CD4-positive, CD25-positive, alpha-beta regulatory T cell (primary cell): ENCODE measurements at regions not wholly inside any gene's neighbourhood (a gene's known extent, or its start where the extent isn't known, plus 50 kb on each side); places are given as distances from the start of the nearest gene placed in this dataset.

ENCODE experiments used
- ATAC-seq, 2 donors: fragments of 150-1000 bp; cut with Tn5 transposase; one replicate each; pipeline ENCODE4 v1.10.0; 2021; ENCODE audit warnings: low read depth in 2 of 2, moderate number of reproducible peaks in 2 of 2, moderate library complexity in 1 of 2
- DNase-seq, 3 donors: peaks; one replicate each; pipeline versions ENCODE4 v3.0.0 to v3.0.0-alpha.2; 2012 to 2022; ENCODE audit warnings: mixed read lengths in 1 of 3
- H3K27ac ChIP-seq: one replicate; pipeline ENCODE4 v1.7.0; 2013; ENCODE audit warnings: mild to moderate bottlenecking, low read length; ENCODE audit not compliant: insufficient read depth, poor library complexity, severe bottlenecking
- H3K27me3 ChIP-seq: one replicate; pipeline ENCODE4 v1.7.0; 2013; ENCODE audit warnings: low read length; ENCODE audit not compliant: control insufficient read depth, insufficient read depth
- H3K36me3 ChIP-seq: one replicate; pipeline ENCODE4 v1.7.0; 2013; ENCODE audit warnings: mild to moderate bottlenecking, low read length, moderate library complexity; ENCODE audit not compliant: control insufficient read depth, insufficient read depth
- H3K4me1 ChIP-seq: 2 replicates; pipeline ENCODE4 v1.7.0; 2013; ENCODE audit warnings: mild to moderate bottlenecking, low read length; ENCODE audit not compliant: insufficient read depth, control insufficient read depth, poor library complexity, severe bottlenecking
- H3K4me3 ChIP-seq: one replicate; pipeline ENCODE4 v1.7.0; 2013; ENCODE audit warnings: low read depth, mild to moderate bottlenecking, low read length, moderate library complexity
- H3K9me3 ChIP-seq, 2 experiments: 1 replicate in 1 of 2; 2 replicates in 1 of 2; pipeline ENCODE4 v1.7.0; 2013; ENCODE audit warnings: low read length in 2 of 2, mild to moderate bottlenecking in 1 of 2, moderate library complexity in 1 of 2; ENCODE audit not compliant: control insufficient read depth in 2 of 2
- H3K27ac Mint-ChIP-seq, 3 donors: one replicate each; pipeline ENCODE4 v1.8.0; 2020 to 2022; ENCODE audit warnings: mild to moderate bottlenecking in 3 of 3, mixed read lengths in 3 of 3, moderate library complexity in 2 of 3
- H3K27me3 Mint-ChIP-seq: one replicate; pipeline ENCODE4 v1.8.0; 2022; ENCODE audit warnings: mild to moderate bottlenecking, mixed read lengths
- H3K36me3 Mint-ChIP-seq: one replicate; pipeline ENCODE4 v1.8.0; 2020; ENCODE audit warnings: mixed read lengths
- H3K4me1 Mint-ChIP-seq, 4 donors: one replicate each; pipeline ENCODE4 v1.8.0; 2020 to 2022; ENCODE audit warnings: mixed read lengths in 4 of 4, mild to moderate bottlenecking in 1 of 4
- H3K4me3 Mint-ChIP-seq, 4 donors: one replicate each; pipeline ENCODE4 v1.8.0; 2020 to 2022; ENCODE audit warnings: mild to moderate bottlenecking in 4 of 4, mixed read lengths in 4 of 4, moderate library complexity in 3 of 4
- H3K9me3 Mint-ChIP-seq, 7 donors: one replicate each; pipeline ENCODE4 v1.8.0; 2020 to 2022; ENCODE audit warnings: mixed read lengths in 7 of 7, mild to moderate bottlenecking in 3 of 7, moderate library complexity in 2 of 7

DNA sequence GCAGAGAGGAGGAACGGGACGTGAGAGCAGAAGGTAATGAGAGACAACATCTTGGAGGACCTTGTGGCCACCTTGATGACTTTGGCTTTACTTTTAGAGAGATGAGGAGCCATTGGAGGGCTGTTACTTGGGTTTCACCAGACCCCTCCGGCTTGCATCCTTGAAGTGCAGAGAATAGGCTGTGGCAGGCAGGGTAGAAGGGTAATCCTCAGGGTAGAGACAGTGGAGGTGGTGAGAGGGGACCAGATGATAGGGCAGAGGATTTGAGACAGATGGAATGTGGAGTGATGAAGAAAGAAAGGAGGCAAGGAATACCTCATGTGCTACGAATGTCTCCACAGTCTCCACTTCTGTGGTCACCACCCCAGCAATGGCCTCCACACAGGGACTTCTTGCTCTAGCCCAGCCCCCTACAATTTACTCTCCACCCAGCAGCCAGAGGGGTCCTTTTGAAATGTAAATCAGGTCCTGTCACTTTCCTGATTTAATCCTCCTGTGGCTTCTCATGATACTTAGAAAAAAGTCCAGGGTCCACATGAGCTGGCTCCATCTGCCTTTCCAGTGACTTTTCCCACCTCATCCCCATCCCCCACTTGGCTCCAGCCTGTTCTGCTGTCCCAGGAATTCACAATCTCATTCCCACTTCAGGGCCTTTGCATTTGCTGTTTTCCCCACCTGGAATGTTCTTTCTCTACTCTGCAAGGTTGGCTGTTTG, 115.0 kb downstream of the PJA1 start:
- ATAC-seq (no peak), DNase-seq (no peak)
- Histone ChIP-seq H3K9me3 (no peaks in the 10 kb centered on the region), H3K4me1 (no peaks in the 10 kb centered on the region), H3K36me3 (no peaks in the 10 kb centered on the region), H3K27ac (no peak overlapping the region), H3K27me3 (no peaks in the 10 kb centered on the region), H3K4me3 (no peak overlapping the region)
- H3K27me3 Mint-ChIP-seq, result no peaks in the 10 kb centered on the region
- H3K4me1 Mint-ChIP-seq, result no peaks in the 10 kb centered on the region
- H3K9me3 Mint-ChIP-seq, result no peaks in the 10 kb centered on the region
- H3K27ac Mint-ChIP-seq, result no peak overlapping the region
- H3K36me3 Mint-ChIP-seq, result no peaks in the 10 kb centered on the region
- no peak overlapping the region for H3K4me3 Mint-ChIP-seq

DNA sequence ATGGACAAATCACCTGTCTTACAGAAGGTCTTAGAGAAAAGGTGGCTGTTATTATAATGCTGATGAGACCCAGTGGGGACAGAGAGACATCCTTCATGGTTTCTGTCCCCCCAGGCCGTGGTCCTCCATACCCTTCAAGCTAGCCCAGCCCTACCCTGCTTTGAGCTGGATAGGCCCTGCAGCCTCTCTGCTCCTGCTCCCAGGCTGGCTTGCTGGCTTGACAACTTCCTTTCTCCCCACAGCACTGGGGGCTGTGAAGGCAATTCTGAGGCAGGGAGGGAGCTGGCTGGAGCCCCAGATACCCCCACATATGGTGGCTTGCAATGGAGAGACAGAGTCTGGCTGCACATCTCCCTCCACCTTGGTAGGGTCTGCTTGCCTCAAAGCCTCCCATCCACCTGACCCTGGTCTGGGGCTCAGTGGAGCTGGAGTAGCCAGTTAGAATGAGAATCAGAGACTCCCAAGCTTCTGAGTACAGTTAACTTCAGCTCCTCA, 118.2 kb downstream of the PJA1 start:
- H3K4me1 Mint-ChIP-seq, result no peaks in the 10 kb centered on the region
- H3K27me3 Mint-ChIP-seq, result no peaks in the 10 kb centered on the region
- no peak overlapping the region for H3K4me3 ChIP-seq
- H3K4me1 ChIP-seq, result no peaks in the 10 kb centered on the region
- H3K36me3 ChIP-seq, result no peaks in the 10 kb centered on the region
- no peak overlapping the region for H3K27ac Mint-ChIP-seq
- no peaks in the 10 kb centered on the region for H3K27me3 ChIP-seq
- H3K9me3 ChIP-seq, result no peaks in the 10 kb centered on the region
- H3K27ac ChIP-seq, result no peak overlapping the region
- DNase-seq (no peak), ATAC-seq (no peak)
- no peak overlapping the region for H3K4me3 Mint-ChIP-seq
- H3K9me3 Mint-ChIP-seq, result peaks cover 0 to 4% (median 0%) of the 10 kb centered on the region in 7 donors
- no peaks in the 10 kb centered on the region for H3K36me3 Mint-ChIP-seq

DNA sequence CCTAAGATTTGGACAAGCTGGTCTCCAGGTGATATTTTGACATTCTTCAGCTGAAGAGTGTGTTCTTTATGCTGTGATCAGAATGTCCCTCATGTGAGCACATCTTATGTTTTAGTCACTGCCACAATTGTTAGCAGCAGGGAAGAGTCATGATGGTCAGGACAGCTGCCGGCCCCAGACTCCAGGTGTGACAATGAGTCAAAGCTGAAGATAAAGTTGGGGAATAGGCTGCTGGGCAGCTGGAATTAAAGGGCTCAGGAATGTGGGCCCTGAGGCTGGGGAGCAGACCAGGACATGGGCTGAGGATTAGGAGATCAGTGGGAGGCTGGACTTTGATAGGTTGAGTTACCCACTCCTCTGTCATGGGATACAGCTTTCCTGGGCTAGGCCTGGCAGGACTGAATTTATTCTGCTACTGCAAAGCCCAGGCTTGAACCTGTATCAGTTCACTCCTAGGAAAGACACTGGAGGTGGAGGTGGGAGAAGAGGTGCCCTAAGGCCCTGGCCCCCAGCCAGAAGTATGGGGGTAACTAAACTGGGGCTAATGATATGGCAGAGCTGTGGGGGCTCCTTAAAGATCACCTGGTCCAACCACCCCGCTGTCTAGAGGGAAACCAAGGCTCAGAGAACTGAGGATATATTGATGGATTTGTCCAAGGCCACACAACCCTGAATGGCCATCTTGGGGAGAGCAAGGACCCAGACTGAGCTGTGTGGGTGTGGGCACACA, 119.5 kb downstream of the PJA1 start:
- no peak overlapping the region for H3K27ac Mint-ChIP-seq
- no peak for ATAC-seq
- H3K4me3 Mint-ChIP-seq, result no peak overlapping the region

DNA sequence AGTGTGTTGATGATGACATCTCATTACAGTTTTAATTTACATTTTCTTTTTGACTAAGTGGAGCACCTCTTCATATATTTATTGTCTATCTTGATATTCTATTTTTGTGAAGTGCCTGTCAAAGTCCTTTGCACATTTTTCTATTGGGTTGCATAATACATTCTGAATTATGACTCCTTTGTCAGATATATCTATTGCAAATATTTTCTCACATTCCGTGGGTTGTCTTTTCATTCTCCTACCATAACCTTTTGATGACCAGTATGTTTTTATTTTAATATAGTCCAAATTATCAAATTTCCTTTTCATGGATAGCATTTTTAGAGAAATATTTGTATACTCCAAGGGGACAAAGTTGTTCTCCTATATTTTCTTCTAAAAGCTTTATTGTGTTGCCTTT, 126.4 kb downstream of the PJA1 start:
- Mint-ChIP-seq H3K4me3 (no peak overlapping the region), H3K4me1 (no peaks in the 10 kb centered on the region), H3K27ac (no peak overlapping the region), H3K27me3 (no peaks in the 10 kb centered on the region), H3K36me3 (no peaks in the 10 kb centered on the region), H3K9me3 (no peaks in the 10 kb centered on the region)
- ATAC-seq (no peak), DNase-seq (no peak)
- Histone ChIP-seq H3K27me3 (no peaks in the 10 kb centered on the region), H3K36me3 (no peaks in the 10 kb centered on the region), H3K9me3 (no peaks in the 10 kb centered on the region), H3K4me3 (no peak overlapping the region), H3K4me1 (no peaks in the 10 kb centered on the region), H3K27ac (no peak overlapping the region)

More for the DNA sequence above, 119.5 kb downstream of the PJA1 start:
- H3K4me1 ChIP-seq, result no peaks in the 10 kb centered on the region
- H3K4me1 Mint-ChIP-seq, result no peaks in the 10 kb centered on the region
- no peaks in the 10 kb centered on the region for H3K36me3 ChIP-seq
- DNase-seq, result no peak
- no peaks in the 10 kb centered on the region for H3K27me3 ChIP-seq
- H3K4me3 ChIP-seq, result no peak overlapping the region
- H3K27me3 Mint-ChIP-seq, result no peaks in the 10 kb centered on the region
- no peak overlapping the region for H3K27ac ChIP-seq
- no peaks in the 10 kb centered on the region for H3K36me3 Mint-ChIP-seq
- H3K9me3 Mint-ChIP-seq, result peaks cover 0 to 4% (median 0%) of the 10 kb centered on the region in 7 donors
- no peaks in the 10 kb centered on the region for H3K9me3 ChIP-seq

DNA sequence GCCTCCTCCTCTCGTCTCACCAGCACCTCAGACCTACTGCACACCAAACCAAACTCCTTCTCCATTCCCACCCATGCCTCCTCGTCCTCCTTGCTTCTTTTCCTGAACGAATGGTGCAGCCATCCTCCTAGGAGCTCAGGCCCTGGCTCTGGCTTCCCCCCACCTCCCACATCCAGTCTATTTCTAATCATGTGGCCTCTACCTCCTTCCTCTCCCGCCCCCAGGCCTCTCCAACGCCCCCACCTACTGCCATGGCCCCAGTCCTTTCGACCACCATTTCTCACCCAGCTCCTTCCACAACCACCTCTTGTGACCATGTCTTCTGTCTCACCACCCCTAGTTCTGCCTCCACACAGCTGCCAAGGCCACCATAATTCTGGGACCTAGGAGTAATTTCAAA, 127.1 kb downstream of the PJA1 start:
- no peaks in the 10 kb centered on the region for H3K27me3 Mint-ChIP-seq
- H3K9me3 ChIP-seq, result no peaks in the 10 kb centered on the region
- H3K36me3 ChIP-seq, result no peaks in the 10 kb centered on the region
- DNase-seq (no peak), ATAC-seq (no peak)
- no peaks in the 10 kb centered on the region for H3K36me3 Mint-ChIP-seq
- no peak overlapping the region for H3K4me3 Mint-ChIP-seq
- no peaks in the 10 kb centered on the region for H3K9me3 Mint-ChIP-seq
- no peak overlapping the region for H3K27ac ChIP-seq
- no peak overlapping the region for H3K27ac Mint-ChIP-seq
- no peaks in the 10 kb centered on the region for H3K4me1 ChIP-seq
- H3K27me3 ChIP-seq, result no peaks in the 10 kb centered on the region
- H3K4me3 ChIP-seq, result no peak overlapping the region
- no peaks in the 10 kb centered on the region for H3K4me1 Mint-ChIP-seq

DNA sequence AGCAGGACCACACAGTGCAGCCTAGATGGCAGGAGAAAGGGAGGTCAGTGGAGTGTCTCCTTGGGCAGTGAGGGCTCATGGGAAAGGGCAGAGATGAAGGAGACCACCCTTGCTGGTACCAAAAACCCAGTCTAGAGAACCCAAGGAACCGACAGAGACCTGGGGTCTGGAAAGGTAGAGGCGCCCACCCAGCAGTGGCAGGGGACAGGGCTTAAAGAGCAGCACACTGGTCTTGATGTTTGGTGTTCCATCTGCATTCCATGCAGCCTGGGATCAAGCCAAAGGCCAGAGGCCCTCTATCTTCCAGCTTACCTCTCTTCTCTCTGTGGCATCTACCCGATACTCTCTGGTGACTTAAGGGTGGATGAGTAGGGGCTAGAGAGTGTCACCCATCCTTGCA, 127.5 kb downstream of the PJA1 start:
- Mint-ChIP-seq H3K4me1 (no peaks in the 10 kb centered on the region), H3K27me3 (no peaks in the 10 kb centered on the region), H3K4me3 (no peak overlapping the region), H3K9me3 (no peaks in the 10 kb centered on the region), H3K27ac (no peak overlapping the region), H3K36me3 (no peaks in the 10 kb centered on the region)
- no peaks in the 10 kb centered on the region for H3K9me3 ChIP-seq
- no peak overlapping the region for H3K27ac ChIP-seq
- H3K4me1 ChIP-seq, result no peaks in the 10 kb centered on the region
- DNase-seq (no peak), ATAC-seq (no peak)
- no peaks in the 10 kb centered on the region for H3K36me3 ChIP-seq
- no peaks in the 10 kb centered on the region for H3K27me3 ChIP-seq
- no peak overlapping the region for H3K4me3 ChIP-seq

DNA sequence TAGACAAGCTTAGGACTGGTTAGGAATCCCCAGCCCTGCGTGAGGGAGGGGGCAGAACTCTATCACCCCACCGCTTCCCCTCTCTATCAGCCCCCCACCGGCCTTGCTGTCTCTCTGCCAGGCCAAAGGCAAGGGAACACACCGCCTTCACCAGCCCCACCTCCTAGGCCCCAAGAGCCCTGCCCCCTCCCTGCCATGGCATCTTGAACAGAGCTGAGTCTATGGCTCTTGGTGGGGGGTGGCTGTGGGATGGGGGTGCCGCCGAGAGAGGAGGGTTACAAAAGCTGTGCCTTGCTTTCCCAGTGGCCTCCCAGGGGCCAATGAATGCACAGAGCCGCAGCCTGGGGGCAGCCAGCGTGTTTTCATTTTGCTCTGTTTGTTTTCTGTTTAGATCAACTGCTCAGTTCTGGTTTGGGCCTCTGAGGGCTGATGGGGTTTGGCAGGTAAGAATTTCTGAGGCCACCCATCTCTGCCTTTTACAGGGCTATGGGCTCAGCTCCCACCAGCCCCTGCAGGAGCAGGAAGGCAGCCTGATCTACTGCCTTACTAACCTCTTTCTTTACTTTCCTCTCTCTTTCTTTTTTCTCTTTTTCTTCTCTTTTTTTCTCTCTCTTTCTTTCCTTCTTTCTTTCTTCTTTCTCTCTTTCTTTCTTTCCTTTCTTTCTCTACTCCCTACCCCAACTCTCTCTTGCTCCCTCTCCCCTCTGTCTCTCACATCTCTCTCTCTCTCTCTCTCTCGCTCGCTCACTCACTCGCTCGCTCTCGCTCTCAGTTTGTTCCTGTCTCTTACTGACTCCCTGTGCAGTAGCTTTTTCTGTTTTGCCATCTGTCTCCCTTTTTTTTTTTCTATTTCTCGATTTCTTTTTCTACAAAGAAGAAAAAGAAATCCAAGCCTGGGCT, 128.3 kb downstream of the PJA1 start:
- Histone ChIP-seq H3K27me3 (no peaks in the 10 kb centered on the region), H3K4me3 (no peak overlapping the region), H3K4me1 (no peaks in the 10 kb centered on the region), H3K36me3 (no peaks in the 10 kb centered on the region), H3K9me3 (no peaks in the 10 kb centered on the region), H3K27ac (no peak overlapping the region)
- no peak overlapping the region for H3K4me3 Mint-ChIP-seq
- H3K36me3 Mint-ChIP-seq, result no peaks in the 10 kb centered on the region
- no peaks in the 10 kb centered on the region for H3K27me3 Mint-ChIP-seq
- no peak overlapping the region for H3K27ac Mint-ChIP-seq
- no peaks in the 10 kb centered on the region for H3K9me3 Mint-ChIP-seq
- ATAC-seq (no peak), DNase-seq (no peak)
- no peaks in the 10 kb centered on the region for H3K4me1 Mint-ChIP-seq
